GM23338 (cell line): ENCODE measurements at regions not wholly inside any gene's neighbourhood (a gene's known extent, or its start where the extent isn't known, plus 50 kb on each side); places are given as distances from the start of the nearest gene placed in this dataset.

ENCODE experiments used
- CREB1 ChIP-seq: fragments of 250-450 bp; sonication (Bioruptor Pico); IDR thresholded peaks from 2 replicates; pipeline ENCODE4 v1.5.0; 2020; ENCODE audit warnings: low read depth, mild to moderate bottlenecking, moderate library complexity
- EZH2 ChIP-seq: fragments of 200-600 bp; sonication (generic); IDR thresholded peaks from one replicate; pipeline ENCODE4 v1.8.0; 2017; ENCODE audit warnings: antibody characterized with exemption, mild to moderate bottlenecking, low read depth; ENCODE audit not compliant: unreplicated experiment
- POLR2AphosphoS5 ChIP-seq: IDR thresholded peaks from 2 replicates; pipeline ENCODE4 v1.6.1; 2016; ENCODE audit warnings: antibody characterized with exemption, low read depth
- TF ChIP-seq, protein P1 (sequence below), 2 experiments: fragments of 200-600 bp in 1 of 2; sonication (generic) in 1 of 2; conservative IDR thresholded peaks; 2 replicates each; pipeline versions ENCODE4 v1.5.1 to v1.6.1; 2016 to 2017; ENCODE audit warnings: antibody characterized with exemption in 2 of 2, low read depth in 2 of 2, mild to moderate bottlenecking in 2 of 2, moderate library complexity in 1 of 2

- TF ChIP-seq, protein P1, sequence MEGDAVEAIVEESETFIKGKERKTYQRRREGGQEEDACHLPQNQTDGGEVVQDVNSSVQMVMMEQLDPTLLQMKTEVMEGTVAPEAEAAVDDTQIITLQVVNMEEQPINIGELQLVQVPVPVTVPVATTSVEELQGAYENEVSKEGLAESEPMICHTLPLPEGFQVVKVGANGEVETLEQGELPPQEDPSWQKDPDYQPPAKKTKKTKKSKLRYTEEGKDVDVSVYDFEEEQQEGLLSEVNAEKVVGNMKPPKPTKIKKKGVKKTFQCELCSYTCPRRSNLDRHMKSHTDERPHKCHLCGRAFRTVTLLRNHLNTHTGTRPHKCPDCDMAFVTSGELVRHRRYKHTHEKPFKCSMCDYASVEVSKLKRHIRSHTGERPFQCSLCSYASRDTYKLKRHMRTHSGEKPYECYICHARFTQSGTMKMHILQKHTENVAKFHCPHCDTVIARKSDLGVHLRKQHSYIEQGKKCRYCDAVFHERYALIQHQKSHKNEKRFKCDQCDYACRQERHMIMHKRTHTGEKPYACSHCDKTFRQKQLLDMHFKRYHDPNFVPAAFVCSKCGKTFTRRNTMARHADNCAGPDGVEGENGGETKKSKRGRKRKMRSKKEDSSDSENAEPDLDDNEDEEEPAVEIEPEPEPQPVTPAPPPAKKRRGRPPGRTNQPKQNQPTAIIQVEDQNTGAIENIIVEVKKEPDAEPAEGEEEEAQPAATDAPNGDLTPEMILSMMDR (conservative IDR thresholded peaks at IDR 0.05; ENCODE audit: low read depth in 2 of 2), result no peak
- no peak for TF ChIP-seq POLR2AphosphoS5
- no peak for TF ChIP-seq EZH2
- no peak for TF ChIP-seq CREB1
Measured at GRCh38 chr6:19317431-19317986, 519.7 kb upstream of the ID4 start.
